ENCODE measurements at regions not wholly inside any gene's neighbourhood (a gene's known extent, or its start where the extent isn't known, plus 50 kb on each side); places are given as distances from the start of the nearest gene placed in this dataset.

DNA sequence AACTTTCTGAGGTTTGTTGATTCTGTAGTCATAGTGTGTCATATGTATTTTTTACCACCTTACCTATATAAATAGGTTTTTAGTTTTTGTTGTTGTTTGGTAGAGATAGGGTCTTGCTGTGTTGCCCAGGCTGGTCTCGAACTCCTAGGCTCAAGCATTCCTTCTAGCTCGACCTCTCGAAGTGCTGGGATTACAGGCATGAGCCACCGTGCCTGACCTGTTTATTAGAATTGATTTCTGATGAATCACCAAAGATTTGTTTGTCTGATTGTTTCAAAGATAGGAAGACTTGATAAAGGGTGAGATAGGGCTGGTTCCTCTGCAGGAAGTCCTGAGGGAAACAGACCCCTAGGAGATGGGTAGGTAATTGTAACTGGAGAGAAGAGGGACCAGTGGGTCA, 481.6 kb downstream of the PCNX1 start:
- TF ChIP-seq, protein P1, sequence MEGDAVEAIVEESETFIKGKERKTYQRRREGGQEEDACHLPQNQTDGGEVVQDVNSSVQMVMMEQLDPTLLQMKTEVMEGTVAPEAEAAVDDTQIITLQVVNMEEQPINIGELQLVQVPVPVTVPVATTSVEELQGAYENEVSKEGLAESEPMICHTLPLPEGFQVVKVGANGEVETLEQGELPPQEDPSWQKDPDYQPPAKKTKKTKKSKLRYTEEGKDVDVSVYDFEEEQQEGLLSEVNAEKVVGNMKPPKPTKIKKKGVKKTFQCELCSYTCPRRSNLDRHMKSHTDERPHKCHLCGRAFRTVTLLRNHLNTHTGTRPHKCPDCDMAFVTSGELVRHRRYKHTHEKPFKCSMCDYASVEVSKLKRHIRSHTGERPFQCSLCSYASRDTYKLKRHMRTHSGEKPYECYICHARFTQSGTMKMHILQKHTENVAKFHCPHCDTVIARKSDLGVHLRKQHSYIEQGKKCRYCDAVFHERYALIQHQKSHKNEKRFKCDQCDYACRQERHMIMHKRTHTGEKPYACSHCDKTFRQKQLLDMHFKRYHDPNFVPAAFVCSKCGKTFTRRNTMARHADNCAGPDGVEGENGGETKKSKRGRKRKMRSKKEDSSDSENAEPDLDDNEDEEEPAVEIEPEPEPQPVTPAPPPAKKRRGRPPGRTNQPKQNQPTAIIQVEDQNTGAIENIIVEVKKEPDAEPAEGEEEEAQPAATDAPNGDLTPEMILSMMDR (conservative IDR thresholded peaks at IDR 0.05; ENCODE audit: low read depth, low read length): no peak
- no peak for TF ChIP-seq RCOR1 (IDR thresholded peaks at IDR 0.05; ENCODE audit: insufficient replicate concordance, low read length)
- no peak for TF ChIP-seq MAZ (IDR thresholded peaks at IDR 0.05; ENCODE audit: borderline replicate concordance, low read depth, low read length)
- no peak for TF ChIP-seq RFX5 (IDR thresholded peaks at IDR 0.05; ENCODE audit: low read depth, low read length)
- TF ChIP-seq POLR2A (IDR thresholded peaks at IDR 0.05; ENCODE audit: low read depth, low read length): no peak
- no peak for TF ChIP-seq BHLHE40 (IDR thresholded peaks at IDR 0.05; ENCODE audit: low read depth, low read length)
- TF ChIP-seq CEBPB (IDR thresholded peaks at IDR 0.05; ENCODE audit: low read depth, low read length): no peak
- TF ChIP-seq, protein P2, sequence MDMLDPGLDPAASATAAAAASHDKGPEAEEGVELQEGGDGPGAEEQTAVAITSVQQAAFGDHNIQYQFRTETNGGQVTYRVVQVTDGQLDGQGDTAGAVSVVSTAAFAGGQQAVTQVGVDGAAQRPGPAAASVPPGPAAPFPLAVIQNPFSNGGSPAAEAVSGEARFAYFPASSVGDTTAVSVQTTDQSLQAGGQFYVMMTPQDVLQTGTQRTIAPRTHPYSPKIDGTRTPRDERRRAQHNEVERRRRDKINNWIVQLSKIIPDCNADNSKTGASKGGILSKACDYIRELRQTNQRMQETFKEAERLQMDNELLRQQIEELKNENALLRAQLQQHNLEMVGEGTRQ (IDR thresholded peaks at IDR 0.05; ENCODE audit: low read depth, low read length): no peak
- TF ChIP-seq MXI1 (IDR thresholded peaks at IDR 0.05; ENCODE audit: borderline replicate concordance, low read depth, low read length): no peak
- no peak for TF ChIP-seq SMC3 (IDR thresholded peaks at IDR 0.05; ENCODE audit: low read depth, low read length)
- no peak for TF ChIP-seq RAD21 (IDR thresholded peaks at IDR 0.05; ENCODE audit: low read length)
- TF ChIP-seq FOS (IDR thresholded peaks at IDR 0.05; ENCODE audit: low read depth, low read length): no peak
